ENCODE measurements at regions not wholly inside any gene's neighbourhood (a gene's known extent, or its start where the extent isn't known, plus 50 kb on each side); places are given as distances from the start of the nearest gene placed in this dataset.

- TF ChIP-seq POLR2AphosphoS5 (IDR thresholded peaks at IDR 0.05; ENCODE audit: low read depth) (no peak), REST (IDR thresholded peaks at IDR 0.05; ENCODE audit: insufficient replicate concordance, low read depth) (no peak), GABPA (IDR thresholded peaks at IDR 0.05; ENCODE audit: low read depth) (no peak)
Measured at GRCh38 chr20:48425817-48426612, 401.8 kb downstream of the PREX1 start.
